HepG2 (cell line): ENCODE measurements at regions not wholly inside any gene's neighbourhood (a gene's known extent, or its start where the extent isn't known, plus 50 kb on each side); places are given as distances from the start of the nearest gene placed in this dataset.

Experiments used
- CREB1 ChIP-seq, 2 experiments: fragments of 450-650 bp in 1 of 2; IDR thresholded peaks; 2 replicates each; pipeline ENCODE4 v1.6.1; 2016 to 2017; ENCODE audit warnings: control low read depth in 1 of 2, mild to moderate bottlenecking in 1 of 2, missing compliant biosample characterization in 1 of 2, missing genetic modification characterization in 1 of 2
- CREM ChIP-seq, 2 experiments: sonication (generic) in 1 of 2; formaldehyde crosslinking in 1 of 2; IDR thresholded peaks; 2 replicates each; pipeline versions ENCODE4 v1.4.0 to v1.6.1; 2016 to 2020; ENCODE audit warnings: antibody characterized with exemption in 1 of 2, mild to moderate bottlenecking in 1 of 2, missing genetic modification reagents in 1 of 2
- CTCF ChIP-seq: sonication (generic); formaldehyde crosslinking; IDR thresholded peaks from 2 replicates; pipeline ENCODE4 v1.5.0; 2020; ENCODE audit warnings: mild to moderate bottlenecking, missing genetic modification reagents, moderate library complexity
- FLYWCH1 ChIP-seq: sonication (generic); formaldehyde crosslinking; IDR thresholded peaks from 2 replicates; pipeline ENCODE4 v1.8.1; 2023; ENCODE audit warnings: mild to moderate bottlenecking, missing genetic modification reagents
- FOXO1 ChIP-seq: sonication (generic); formaldehyde crosslinking; IDR thresholded peaks from 2 replicates; pipeline ENCODE4 v1.4.0; 2020; ENCODE audit warnings: missing genetic modification reagents
- JUN ChIP-seq: sonication (generic); formaldehyde crosslinking; IDR thresholded peaks from 2 replicates; pipeline ENCODE4 v1.4.0; 2020; ENCODE audit warnings: mild to moderate bottlenecking, missing genetic modification reagents
- MTA1 ChIP-seq: sonication (generic); formaldehyde crosslinking; IDR thresholded peaks from 2 replicates; pipeline ENCODE4 v1.4.0; 2020; ENCODE audit warnings: missing genetic modification reagents, mild to moderate bottlenecking, borderline replicate concordance
- NFIC ChIP-seq: IDR thresholded peaks from 2 replicates; pipeline ENCODE4 v1.6.1; 2012; ENCODE audit warnings: mild to moderate bottlenecking, low read length, inconsistent platforms
- NR3C1 ChIP-seq: sonication (generic); formaldehyde crosslinking; IDR thresholded peaks from 2 replicates; pipeline ENCODE4 v1.4.0; 2020; ENCODE audit warnings: missing genetic modification reagents
- PAWR ChIP-seq: sonication (generic); formaldehyde crosslinking; IDR thresholded peaks from 2 replicates; pipeline ENCODE4 v1.4.0; 2020; ENCODE audit warnings: missing genetic modification reagents, mild to moderate bottlenecking, borderline replicate concordance
- POLR2AphosphoS2 ChIP-seq: IDR thresholded peaks from 2 replicates; pipeline ENCODE4 v1.6.1; 2011; ENCODE audit warnings: low read depth, low read length, improper control_type of control experiment
- SETDB1 ChIP-seq: sonication (generic); formaldehyde crosslinking; IDR thresholded peaks from 2 replicates; pipeline ENCODE4 v1.5.1; 2020; ENCODE audit warnings: missing genetic modification reagents, mild to moderate bottlenecking, borderline replicate concordance
- SMARCC2 ChIP-seq: fragments of 450-650 bp; IDR thresholded peaks from 2 replicates; pipeline ENCODE4 v1.6.1; 2017; ENCODE audit warnings: antibody characterized with exemption, mild to moderate bottlenecking
- ZNF282 ChIP-seq: fragments of 450-650 bp; IDR thresholded peaks from 2 replicates; pipeline ENCODE4 v1.6.1; 2018; ENCODE audit not compliant: partially characterized antibody

DNA sequence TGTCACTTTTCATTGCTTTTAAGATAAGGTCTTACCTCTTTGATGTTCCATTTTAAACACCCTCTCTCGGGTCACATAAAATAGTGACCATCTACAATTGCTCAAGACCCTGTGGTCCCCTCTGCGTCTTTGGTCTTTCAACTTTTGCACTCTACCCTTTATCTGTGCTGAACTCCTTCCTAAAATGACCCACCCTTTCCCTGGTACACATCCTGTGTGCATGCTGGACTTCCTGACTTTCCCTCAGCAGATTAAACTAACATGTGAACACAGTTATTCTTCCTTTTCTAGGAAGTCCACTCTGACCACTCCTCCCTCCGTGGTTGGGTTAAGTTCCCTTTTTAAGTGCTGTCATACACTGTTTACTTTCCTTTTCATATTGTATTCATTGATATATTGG, 414.2 kb downstream of the GABRB3 start:
- no peak for TF ChIP-seq JUN (CRISPR knock-in tag)
- TF ChIP-seq FLYWCH1 (CRISPR knock-in tag): no peak
- no peak for TF ChIP-seq PAWR (CRISPR knock-in tag)
- no peak for TF ChIP-seq SMARCC2
- no peak for TF ChIP-seq NR3C1 (CRISPR knock-in tag)
- TF ChIP-seq CTCF (CRISPR knock-in tag): no peak
- no peak for TF ChIP-seq ZNF282
- TF ChIP-seq SETDB1 (CRISPR knock-in tag): no peak
- TF ChIP-seq CREB1 (IDR thresholded peaks at IDR 0.05): no peak
- no peak for TF ChIP-seq CREB1 (CRISPR knock-in tag; IDR thresholded peaks at IDR 0.05)
- no peak for TF ChIP-seq MTA1 (CRISPR knock-in tag)
- TF ChIP-seq POLR2AphosphoS2: no peak
- no peak for TF ChIP-seq NFIC
- TF ChIP-seq CREM (IDR thresholded peaks at IDR 0.05): no peak
- no peak for TF ChIP-seq CREM (CRISPR knock-in tag; IDR thresholded peaks at IDR 0.05)
- no peak for TF ChIP-seq FOXO1 (CRISPR knock-in tag)
